ENCODE measurements at regions not wholly inside any gene's neighbourhood (a gene's known extent, or its start where the extent isn't known, plus 50 kb on each side); places are given as distances from the start of the nearest gene placed in this dataset.
"Not testable (repeated sequence)": the region's sequence is repeated elsewhere in the genome, so short reads cannot be mapped to it uniquely, and the experiment has no call there.

DNA sequence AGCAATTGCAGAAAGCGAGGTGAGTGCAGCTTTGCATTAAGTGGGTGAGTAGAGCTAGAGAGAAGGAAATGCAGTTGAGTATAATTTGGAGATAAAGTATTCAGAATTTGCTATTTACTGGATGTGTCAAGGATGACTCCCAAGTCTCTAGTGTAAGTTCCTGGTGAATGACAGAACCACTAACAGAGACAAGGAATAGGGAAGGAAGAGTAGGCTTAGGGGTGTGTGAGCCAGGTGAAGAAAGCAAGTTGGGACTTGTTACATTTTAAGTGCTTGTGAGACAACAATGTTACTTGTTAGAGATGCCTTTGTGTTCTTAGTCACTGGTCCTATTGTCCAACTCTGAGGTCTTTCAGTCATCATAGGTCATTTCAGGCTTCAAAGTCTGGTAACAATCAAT, 70.8 kb downstream of the TBC1D26 start:
- DNase-seq = not testable (repeated sequence)

DNA sequence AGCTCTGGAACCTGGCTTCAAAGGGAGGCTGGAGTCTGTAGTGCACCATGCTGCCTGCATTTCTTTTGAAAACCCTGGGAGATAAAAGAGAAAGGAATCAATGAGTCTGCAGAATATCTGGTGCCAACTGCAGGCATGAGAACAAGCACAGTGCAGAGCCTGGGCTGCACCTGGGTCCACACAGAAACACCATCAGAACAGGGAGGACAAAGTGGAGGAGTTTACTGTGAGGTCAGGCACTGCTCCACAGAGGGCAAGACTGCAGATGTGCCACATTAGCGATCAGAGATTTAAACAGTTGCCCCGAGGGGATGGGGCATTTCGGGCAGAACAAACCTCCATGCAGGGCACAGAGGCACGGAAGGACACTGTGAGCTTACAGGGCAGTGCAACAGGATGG, 74.7 kb downstream of the TBC1D26 start:
- not testable (repeated sequence) for DNase-seq

DNA sequence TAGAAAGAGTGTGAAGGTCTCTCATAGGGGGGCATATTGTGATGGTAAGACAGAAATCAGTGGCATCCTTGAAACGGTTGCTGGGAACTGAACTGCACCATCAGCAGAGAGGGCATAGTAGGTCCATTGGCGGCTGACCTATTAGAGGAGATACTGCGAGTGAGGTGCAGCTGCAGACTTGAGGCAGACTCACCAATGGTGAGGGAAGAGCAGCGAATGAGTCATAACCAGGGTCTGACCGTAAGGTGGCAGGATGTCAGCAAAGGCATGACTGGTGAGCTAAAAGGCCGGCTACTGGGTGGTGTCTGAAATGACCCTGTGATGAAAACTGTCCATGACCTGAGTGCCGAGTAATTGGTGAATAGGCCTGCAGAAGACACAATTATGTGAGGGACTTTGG, 81.3 kb downstream of the TBC1D26 start:
- not testable (repeated sequence) for DNase-seq

- DNase-seq = not testable (repeated sequence)
Observed at GRCh38 chr17:15814003-15814402, 81.9 kb downstream of the TBC1D26 start.

DNA sequence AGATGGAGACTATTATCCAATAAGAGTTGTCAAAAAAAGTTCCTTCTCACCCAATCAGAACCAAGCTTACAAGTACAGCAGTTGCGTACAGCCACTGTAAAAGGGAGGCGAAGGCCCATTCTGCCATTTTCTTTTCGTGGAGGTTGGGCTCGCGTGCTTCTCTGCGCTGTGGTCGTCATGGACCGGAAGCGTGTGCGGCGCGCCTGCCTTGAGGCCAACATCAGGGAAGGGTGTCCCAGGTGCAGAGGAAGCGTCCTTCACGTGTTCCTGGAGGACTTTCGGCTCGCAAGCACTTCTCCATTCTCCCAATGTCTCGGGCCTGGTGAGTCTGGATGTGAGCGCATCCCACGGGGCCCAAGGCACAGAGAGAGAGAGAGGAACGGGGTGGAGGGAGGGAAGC, 85.8 kb downstream of the TBC1D26 start:
- not testable (repeated sequence) for DNase-seq

DNA sequence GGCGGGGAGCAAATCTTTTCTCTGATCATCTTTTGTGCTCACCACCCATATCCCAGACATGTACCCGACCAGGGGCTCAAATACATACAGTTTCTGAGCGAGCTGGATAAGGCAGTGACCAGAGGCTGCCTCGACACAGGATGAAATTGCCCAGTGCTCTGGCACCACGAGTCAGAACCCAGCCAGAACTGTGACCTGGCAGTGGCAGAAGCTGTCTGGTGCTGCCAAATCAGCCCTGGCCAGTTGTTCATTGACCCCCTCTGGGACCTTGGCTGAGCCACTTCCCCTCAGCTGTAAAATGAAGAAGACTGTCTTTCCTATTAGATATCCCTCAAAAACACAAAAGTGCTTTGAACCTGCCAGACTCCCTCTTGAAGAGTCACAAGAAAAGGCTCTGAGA, 90.2 kb downstream of the TBC1D26 start:
- DNase-seq = not testable (repeated sequence)

DNA sequence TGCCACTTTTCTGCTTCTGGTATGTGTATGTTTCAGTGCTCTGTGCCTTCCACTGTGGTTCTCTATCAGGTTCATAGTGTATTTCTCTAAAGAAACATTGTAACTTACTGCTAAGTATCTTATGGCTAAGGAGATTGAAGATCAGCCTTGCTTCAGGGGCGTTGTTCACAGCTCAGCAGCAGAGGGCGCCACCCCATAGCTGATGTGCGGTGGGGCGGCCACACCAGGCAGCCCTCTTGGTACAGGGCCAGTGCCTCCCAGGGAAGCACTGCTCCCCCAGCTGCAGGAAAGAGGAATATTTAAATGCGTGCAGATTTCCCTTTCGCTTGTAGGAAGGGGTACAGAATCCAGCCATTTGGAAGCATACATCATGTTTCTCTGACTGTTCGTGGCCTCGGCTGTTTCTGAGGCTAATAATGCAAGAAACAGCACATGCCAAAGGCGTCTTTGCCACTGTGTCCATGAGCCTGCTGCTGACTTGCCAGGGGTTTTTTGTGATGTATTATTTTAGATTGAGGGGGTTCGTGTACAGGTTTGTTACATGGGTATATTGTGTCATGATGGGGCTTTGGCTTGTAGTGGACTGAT, 96.7 kb downstream of the TBC1D26 start:
- DNase-seq = peak; percentile 74

DNA sequence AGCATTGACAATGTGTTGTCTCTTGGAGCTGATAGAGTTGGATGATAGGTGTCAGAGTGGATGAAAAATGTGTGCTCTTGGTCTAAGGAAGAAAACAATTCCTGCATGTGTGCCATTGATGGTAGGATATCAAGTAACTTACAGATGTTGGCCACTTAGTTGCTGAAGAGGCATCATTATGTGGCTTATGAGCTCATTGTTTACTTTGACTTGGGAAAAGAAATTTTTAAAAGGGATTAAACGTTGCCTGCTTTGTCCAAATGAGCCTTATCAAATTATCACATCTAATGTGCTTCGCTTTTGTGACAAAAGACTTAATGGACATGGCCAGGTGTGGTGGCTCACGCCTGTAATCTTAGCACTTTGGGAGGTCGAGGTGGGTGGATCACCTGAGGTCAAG, 98.1 kb downstream of the TBC1D26 start:
- not testable (repeated sequence) for DNase-seq

DNA sequence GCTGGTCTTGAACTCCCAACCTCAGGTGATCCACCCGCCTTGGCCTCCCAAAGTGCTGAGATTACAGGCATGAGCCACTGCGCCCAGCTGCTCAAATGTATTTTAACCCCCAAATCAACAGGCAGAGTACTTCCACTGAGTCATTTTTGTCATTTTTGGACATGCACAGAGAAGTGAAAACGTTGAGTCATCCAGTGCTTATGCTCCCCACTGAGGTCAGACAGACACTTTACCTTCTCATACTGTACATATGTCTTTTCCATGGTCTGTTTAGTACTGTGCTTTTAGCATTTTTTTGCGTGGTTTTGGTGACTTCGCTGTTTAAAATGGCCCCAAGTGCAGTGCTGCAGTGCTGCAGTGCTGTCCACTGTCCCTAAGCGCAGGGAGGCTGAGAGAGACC, 99.1 kb downstream of the TBC1D26 start:
- DNase-seq = peak; percentile 13

DNA sequence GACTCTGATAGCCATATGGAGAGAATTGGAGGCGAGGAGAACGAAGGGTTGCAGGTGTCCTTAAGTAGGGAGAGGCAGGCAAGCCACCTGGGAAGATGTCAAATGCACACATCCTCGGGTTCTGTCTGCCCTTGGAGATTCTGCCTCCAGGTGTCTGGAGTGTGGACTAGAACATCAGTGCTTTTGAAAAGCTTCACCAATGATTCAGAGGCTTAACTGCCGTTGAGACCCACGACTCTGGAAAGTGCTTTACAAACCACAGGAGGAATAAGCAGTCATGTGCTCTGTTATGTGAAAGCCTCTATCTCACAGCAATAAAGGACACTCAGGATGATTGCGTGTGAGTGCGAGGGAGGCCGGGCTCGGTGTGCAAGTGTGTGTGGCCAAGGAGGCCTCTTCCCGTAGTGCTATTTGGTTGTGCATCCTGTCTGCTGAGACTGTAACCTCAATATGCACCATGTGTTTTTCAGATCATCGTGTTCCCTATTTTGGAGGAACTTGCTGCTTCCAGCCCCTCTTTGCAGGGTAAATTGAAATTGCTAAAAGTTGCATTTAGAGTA, 100.9 kb downstream of the TBC1D26 start:
- DNase-seq = not testable (repeated sequence)

GRCh38 chr17:15833890-15834289, 101.8 kb downstream of the TBC1D26 start:
- DNase-seq = not testable (repeated sequence)

DNA sequence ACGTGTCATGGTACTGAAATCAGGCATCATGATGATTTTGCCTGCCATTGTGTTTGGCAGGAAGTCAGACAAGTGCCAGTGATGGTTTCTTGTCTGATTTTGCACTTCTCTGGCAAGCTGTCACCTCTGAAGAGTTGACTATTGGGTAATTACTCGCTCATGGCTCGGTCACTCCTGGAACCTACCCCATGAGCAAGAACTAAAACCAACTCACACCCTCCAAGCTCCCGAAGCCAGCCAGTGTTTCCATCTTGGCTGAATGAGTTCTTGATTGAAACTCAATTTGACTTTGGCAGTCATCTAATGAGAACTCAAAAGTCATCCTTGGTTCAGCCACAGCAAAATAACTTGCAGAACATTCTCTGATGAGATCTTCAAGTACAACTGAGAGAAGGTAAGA, 103.4 kb downstream of the TBC1D26 start:
- not testable (repeated sequence) for DNase-seq

DNA sequence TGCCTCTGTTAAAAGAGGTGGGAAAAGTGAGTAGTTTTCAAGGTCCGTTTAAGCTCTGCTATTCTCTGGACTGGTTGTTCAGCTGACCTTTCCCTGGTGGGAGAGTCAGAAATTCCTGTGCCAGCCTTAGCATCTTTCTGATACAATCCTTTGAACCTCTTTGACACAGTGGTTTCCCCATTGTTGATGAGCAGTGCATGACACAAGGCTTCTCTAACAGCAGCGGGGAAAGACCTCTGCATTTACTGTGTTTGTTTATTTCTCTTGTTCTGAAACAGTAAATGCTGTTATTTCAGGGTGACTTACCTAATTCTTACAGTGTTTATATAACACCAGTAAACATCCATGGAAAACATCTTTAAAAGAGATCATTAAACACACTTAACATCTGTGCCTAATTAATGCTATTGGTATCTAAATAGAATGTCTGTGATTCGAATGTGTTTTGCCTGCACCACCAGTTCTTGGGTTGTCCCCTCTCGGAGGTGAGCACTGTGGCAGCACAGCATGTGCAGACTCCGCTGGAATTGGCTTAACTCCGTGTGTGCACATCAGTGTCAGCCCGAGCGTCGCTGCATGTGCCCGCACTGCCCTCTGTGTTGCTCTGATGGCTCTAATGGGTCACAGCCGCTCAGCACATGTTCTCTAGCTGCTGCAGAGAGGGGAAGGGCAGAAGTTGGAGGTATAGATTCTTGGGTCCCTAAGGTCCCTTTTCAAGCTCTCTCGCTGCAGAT, 104.3 kb downstream of the TBC1D26 start:
- not testable (repeated sequence) for DNase-seq

- DNase-seq = not testable (repeated sequence)
Observed at GRCh38 chr17:15836991-15837390, 104.9 kb downstream of the TBC1D26 start.

DNA sequence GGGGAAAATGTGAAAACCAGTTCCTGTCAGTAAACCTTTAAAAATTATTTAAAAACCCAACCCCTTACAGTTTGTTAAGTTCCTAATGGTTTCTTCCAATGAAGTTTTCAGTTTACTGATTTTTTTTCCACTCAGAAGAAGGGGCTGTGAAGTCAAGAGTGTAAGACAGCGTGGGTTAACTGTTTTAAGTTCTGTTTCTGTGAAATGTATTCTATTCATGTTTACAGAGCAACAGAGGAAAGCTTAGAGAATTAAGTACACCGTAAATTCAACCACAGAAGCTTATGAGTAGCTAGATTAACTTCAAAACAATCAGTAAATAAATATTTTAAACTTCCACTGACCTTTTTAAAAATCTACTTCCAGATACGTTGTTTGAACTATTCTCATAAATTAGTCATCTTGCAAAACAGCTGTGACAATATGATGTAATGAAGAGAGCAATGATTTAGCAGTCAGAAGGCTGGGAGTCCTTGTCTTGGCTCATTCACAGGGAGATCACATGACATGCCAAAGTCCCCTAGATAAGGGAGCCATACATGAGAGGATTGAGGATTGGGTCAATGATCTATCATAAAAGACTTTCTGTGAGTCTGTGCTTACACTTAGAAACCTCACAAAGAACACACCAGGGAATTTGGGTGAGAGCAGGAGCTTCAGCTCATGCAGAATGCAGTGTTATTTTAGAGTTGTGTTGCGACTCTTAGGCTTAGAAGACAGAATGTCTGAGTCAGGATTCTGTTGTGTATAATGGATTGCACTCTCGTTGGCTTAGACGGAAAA, 97.3 kb upstream of the ADORA2B start:
- peak; percentile 8 for DNase-seq

DNA sequence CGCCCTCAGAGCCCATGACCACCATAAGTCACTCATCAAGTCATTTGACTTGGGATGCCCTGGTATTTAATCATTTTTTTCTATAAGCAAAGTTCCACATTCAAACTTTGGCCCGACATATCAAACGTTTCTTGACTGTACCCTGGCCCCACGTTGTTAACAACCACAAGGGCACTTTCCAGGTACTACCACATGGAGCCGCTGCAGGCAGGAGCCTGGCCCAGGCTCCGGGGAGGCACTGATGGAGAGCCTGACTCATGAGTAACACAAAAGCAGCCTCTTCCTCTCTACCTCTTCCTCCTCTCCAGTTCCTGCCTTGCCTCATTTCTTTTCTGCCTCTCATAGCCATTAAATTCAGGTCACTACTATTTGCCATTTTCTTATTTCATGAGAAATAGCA, 95.9 kb upstream of the ADORA2B start:
- DNase-seq = not testable (repeated sequence)

DNA sequence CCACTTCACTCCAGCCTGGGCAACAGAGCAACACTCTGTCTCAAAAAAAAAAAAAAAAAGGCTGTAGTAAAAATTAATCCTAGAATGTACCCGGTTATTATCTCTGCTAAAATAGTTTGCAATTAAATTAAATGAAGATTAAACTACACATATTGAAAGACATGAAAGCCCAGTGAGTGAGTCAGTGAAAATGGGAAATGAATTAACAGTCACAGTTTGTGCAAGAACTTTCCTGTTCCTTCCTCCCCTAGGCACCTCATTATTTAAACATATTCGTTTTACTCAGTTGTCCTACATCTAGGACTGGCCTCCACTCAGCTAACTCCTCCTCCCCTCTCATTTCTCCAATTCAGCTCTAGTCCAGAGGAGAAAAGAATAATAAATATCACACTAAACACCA, 94.9 kb upstream of the ADORA2B start:
- DNase-seq = not testable (repeated sequence)

- not testable (repeated sequence) for DNase-seq
Observed at GRCh38 chr17:15850687-15851086, 94.2 kb upstream of the ADORA2B start.

GRCh38 chr17:15852863-15853262, 92.1 kb upstream of the ADORA2B start:
- DNase-seq = not testable (repeated sequence)

- not testable (repeated sequence) for DNase-seq
Observed at GRCh38 chr17:15856191-15856590, 88.7 kb upstream of the ADORA2B start.

- not testable (repeated sequence) for DNase-seq
Observed at GRCh38 chr17:15856745-15857144, 88.2 kb upstream of the ADORA2B start.

- DNase-seq = not testable (repeated sequence)
Observed at GRCh38 chr17:15858082-15858481, 86.8 kb upstream of the ADORA2B start.

DNA sequence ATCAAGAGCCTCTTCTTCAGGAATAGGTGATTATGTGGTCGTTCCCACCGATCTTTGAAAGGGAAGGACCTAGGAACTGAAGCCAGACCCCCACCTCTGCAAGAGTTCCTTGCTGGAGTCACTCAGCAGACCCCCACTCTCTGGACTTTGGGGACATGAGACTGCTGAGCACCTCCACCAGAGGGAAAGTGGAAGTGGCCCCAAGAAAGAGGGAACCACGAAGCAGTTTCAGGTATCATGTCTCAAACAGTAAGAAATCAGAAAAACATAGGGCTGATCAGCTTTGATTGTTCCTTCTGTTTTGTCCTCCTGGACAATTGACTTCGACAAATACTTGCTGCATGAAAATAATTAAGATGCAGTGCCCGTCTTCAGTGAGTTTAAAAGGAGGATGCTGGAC, 84.2 kb upstream of the ADORA2B start:
- not testable (repeated sequence) for DNase-seq

All from T1000 (cell line).